ENCODE measurements at regions not wholly inside any gene's neighbourhood (a gene's known extent, or its start where the extent isn't known, plus 50 kb on each side); places are given as distances from the start of the nearest gene placed in this dataset.
"Not testable (repeated sequence)": the region's sequence is repeated elsewhere in the genome, so short reads cannot be mapped to it uniquely, and the experiment has no call there.

DNA sequence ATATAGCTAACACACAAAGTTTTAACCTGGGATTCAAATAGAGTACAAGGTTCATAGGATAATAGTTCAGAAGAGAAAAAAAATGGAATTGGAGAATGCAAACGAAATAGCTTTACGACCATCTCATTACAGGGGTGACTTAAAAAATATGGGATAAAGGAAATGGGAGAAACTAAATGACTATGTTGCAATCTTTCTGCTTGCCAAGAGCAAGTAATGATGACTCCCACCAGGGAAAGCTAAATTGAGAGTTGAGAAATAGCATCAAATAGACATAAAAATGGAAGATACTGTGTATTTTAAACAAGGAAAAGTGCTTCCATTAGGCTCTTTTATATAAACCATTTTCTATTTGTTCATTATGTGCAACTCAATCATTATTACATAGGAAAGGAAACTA is 155.7 kb upstream of the ATXN7L3B start:
- H3K4me3 ChIP-seq (ENCODE audit: low read depth, low read length) = no peak overlapping the region
- DNase-seq (ENCODE audit: low read depth) = no peak
- TF ChIP-seq, protein P1, sequence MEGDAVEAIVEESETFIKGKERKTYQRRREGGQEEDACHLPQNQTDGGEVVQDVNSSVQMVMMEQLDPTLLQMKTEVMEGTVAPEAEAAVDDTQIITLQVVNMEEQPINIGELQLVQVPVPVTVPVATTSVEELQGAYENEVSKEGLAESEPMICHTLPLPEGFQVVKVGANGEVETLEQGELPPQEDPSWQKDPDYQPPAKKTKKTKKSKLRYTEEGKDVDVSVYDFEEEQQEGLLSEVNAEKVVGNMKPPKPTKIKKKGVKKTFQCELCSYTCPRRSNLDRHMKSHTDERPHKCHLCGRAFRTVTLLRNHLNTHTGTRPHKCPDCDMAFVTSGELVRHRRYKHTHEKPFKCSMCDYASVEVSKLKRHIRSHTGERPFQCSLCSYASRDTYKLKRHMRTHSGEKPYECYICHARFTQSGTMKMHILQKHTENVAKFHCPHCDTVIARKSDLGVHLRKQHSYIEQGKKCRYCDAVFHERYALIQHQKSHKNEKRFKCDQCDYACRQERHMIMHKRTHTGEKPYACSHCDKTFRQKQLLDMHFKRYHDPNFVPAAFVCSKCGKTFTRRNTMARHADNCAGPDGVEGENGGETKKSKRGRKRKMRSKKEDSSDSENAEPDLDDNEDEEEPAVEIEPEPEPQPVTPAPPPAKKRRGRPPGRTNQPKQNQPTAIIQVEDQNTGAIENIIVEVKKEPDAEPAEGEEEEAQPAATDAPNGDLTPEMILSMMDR (conservative IDR thresholded peaks at IDR 0.05; ENCODE audit: low read depth, low read length) = no peak

DNA sequence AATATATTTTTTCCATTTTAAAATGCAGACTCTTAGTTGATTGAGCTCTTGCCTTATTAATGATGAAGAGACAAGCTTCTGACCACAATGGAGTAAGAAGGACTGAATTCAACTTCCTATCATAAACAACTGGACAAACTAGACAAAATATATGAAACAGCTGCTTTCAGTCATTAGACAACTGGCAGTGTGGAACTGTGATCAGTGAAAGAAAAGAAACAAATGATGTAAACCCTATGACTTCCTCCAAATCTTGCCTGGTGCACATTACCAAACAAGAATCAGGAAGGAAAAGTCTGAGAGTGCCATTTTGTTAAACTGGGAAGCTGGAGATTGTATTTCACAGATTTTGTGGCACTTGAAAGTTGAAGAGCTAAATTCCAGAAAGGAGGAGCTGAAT is 154.7 kb upstream of the ATXN7L3B start:
- DNase-seq (ENCODE audit: low read depth) = no peak
- TF ChIP-seq, protein P1 (conservative IDR thresholded peaks at IDR 0.05; ENCODE audit: low read depth, low read length) = no peak
- H3K4me3 ChIP-seq (ENCODE audit: low read depth, low read length) = no peak overlapping the region

DNA sequence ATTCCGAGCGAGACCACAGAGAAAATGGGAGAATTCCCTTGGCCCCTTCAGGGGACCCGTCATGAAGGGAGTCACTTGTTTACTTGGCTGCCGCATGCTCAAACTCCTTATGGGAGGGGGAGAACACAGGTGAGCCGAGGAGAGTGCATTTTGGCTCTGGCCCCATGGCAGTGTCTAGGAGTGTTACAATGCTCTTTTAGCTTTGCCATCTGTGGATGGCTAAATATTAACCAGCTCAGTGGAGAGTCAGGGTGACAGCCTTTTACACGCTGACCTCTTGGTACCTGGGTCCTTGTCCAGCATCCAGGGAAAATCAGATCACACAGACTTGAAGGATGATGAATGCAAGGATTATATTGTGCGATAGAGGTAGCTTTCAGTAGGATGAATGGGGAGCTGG is 146.4 kb upstream of the ATXN7L3B start:
- TF ChIP-seq, protein P1 (conservative IDR thresholded peaks at IDR 0.05; ENCODE audit: low read depth, low read length) = no peak
- H3K4me3 ChIP-seq (ENCODE audit: low read depth, low read length) = no peak overlapping the region
- no peak for DNase-seq (ENCODE audit: low read depth)

DNA sequence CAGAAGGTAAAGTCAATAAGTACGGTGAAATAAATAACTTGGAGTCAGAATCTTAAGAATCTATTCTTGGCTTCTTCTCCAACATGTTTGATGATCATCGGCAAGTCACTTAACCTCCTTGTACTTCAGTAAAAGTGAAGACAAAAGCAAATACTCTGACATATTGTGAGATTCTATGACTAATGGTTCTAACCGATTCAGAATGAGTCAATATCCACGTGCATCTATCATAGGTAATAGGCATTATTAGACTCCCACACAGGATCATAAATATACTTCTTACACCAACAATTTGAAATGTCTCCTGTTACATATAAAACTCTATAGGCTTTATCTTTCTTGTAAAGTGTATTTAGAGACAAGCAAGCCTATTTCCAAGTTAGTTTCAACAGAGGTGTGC is 144.4 kb upstream of the ATXN7L3B start:
- H3K4me3 ChIP-seq (ENCODE audit: low read depth, low read length) = no peak overlapping the region
- TF ChIP-seq, protein P1 (conservative IDR thresholded peaks at IDR 0.05; ENCODE audit: low read depth, low read length) = no peak
- no peak for DNase-seq (ENCODE audit: low read depth)

DNA sequence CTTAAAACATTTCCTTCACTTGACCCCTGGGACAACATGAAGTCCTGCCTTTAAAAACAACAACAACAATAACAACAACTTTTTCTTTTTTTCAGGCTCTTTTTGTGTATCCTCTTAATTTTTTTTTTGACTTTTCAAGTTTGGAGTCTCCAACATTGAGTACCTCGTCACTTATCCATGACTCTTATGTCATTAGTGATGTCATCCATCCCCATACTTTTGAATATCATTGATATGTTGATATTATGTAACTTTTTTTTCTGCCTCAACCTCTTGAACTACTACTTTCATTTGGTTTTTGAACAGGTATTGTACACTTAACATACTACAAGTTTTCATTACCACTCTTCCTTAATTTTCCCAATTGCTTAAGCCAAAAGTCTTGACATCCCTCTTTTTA is 143.0 kb upstream of the ATXN7L3B start:
- DNase-seq (ENCODE audit: low read depth) = no peak
- TF ChIP-seq, protein P1 (conservative IDR thresholded peaks at IDR 0.05; ENCODE audit: low read depth, low read length) = no peak

DNA sequence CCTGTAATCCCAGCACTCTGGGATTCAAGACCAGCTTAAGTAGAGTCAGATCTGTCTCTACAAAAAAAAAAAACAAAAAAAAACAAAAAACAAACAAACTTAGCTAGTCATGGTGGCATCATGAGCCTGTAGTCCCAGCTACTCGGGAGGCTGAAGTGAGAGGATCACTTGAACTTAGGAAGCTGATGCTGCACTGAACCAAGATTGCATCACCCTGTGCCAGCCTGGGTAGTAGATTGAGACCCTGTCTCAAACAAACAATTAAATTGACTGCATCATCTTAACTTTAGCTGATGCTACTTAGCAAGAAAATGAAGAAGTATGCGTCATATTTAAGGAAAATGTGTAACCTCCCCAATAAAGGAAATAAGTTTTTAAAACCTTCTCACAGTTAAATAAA is 136.6 kb upstream of the ATXN7L3B start:
- H3K4me3 ChIP-seq (ENCODE audit: low read depth, low read length) = no peak overlapping the region
- TF ChIP-seq, protein P1 (conservative IDR thresholded peaks at IDR 0.05; ENCODE audit: low read depth, low read length) = no peak
- no peak for DNase-seq (ENCODE audit: low read depth)

More for the DNA sequence above, 143.0 kb upstream of the ATXN7L3B start:
- H3K4me3 ChIP-seq (ENCODE audit: low read depth, low read length) = no peak overlapping the region

DNA sequence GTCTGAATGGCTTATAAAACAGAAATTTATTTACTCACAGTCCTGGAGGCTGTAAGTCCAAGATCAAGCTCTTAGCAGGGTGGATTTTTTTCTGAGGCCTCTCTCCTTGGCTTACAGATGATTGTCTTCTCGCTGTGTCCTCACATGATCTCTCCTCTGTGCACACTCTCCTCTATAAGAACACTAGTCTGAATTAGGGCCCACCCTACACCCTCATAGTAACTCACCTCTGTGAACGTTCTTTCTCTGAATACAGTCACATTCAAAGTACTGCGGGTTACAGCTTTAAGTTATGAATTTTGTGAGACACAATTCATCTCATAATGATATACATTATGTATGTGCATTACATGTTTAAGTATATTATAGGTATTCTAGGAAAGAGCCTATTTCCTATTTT is 135.7 kb upstream of the ATXN7L3B start:
- TF ChIP-seq, protein P1 (conservative IDR thresholded peaks at IDR 0.05; ENCODE audit: low read depth, low read length) = no peak
- no peak overlapping the region for H3K4me3 ChIP-seq (ENCODE audit: low read depth, low read length)
- DNase-seq (ENCODE audit: low read depth) = no peak

DNA sequence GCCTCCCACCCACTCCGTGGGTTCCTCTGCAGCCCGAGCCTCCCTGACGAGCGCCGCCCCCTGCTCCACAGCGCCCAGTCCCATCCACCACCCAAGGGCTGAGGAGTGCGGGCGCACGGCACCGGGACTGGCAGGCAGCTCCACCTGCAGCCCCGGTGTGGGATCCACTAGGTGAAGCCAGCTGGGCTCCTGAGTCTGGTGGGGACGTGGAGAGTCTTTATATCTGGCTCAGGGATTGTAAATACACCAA is 134.5 kb upstream of the ATXN7L3B start:
- DNase-seq (ENCODE audit: low read depth); H3K4me3 ChIP-seq (ENCODE audit: low read depth, low read length): not testable (repeated sequence)
